ENCODE measurements at regions not wholly inside any gene's neighbourhood (a gene's known extent, or its start where the extent isn't known, plus 50 kb on each side); places are given as distances from the start of the nearest gene placed in this dataset.

DNA sequence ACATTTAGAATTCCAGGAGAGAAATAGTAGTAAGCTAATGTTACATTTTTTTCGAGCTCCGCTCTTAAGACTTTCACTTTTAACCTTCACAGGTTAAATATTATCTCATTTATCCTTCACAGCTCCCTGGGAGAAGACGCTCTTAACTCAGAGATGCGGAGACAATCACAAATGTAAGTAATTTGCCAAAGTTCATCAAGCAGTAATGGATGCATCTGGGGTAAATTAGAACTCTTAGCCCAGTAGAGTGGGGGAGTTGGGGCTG is 168.5 kb downstream of the SPP2 start:
- H3K4me3 ChIP-seq = no peak overlapping the region
- no peaks in the 10 kb centered on the region for H3K27me3 ChIP-seq
- ATAC-seq (no peak), DNase-seq (no peak)
- TF ChIP-seq POLR2A (IDR thresholded peaks at IDR 0.05) = no peak
- TF ChIP-seq CTCF (IDR thresholded peaks at IDR 0.05) = no peak
- H3K27ac ChIP-seq = no peak overlapping the region
- H3K4me1 ChIP-seq = no peaks in the 10 kb centered on the region
- intact Hi-C loops (cut with DNase I) = no loop called here
- 89 to 90% methylated on average over 4 of the region's 4 CpGs for WGBS, 2 donors
- H3K36me3 ChIP-seq (replicated peaks in 1 of 2; ENCODE audit: insufficient read depth in 1 of 2, low read depth in 2 of 2) = no peaks in the 10 kb centered on the region
- no peaks in the 10 kb centered on the region for H3K9me3 ChIP-seq

DNA sequence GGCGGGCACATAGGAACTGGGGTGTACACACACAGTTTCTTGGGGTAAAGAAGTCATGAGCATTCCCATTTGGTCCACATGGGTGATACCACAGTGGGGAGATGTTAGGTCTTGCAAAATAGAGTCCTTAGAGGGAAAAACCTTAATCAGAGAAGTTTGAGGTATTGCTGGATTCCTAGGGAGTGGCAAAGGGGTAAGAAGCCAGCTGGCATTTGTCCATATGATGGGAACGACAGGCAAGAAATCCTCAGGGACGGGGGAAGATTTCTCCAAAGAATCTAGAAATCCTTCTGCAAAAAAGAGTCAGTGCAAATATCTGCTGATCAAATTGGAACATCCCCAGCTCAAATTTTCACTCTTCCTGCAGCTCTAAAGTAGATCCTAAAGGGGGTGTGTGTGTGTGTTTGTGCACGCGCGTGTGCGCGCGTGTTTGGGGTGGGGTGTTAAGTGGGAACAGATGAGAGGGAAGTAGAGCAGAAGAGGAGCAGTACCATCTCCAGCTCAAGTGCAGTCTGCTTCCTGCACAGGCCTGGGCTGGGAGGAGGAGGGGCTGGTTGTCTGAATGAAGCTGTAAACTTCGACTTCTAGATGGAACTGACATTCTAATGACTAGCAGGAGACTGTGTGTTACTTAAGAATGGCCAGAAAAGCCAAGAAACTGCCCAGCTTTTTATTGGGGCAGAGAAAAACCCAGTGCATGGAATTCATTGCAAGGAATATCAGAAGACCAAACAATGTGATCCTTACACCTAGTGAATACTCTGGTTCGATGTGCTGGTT is 168.0 kb downstream of the SPP2 start:
- ATAC-seq (no peak), DNase-seq (no peak)
- Histone ChIP-seq H3K4me3 (no peak overlapping the region), H3K27me3 (no peaks in the 10 kb centered on the region), H3K36me3 (replicated peaks in 1 of 2; ENCODE audit: insufficient read depth in 1 of 2, low read depth in 2 of 2) (no peaks in the 10 kb centered on the region), H3K9me3 (no peaks in the 10 kb centered on the region), H3K4me1 (no peaks in the 10 kb centered on the region), H3K27ac (no peak overlapping the region)
- no peak for TF ChIP-seq CTCF (IDR thresholded peaks at IDR 0.05)
- TF ChIP-seq POLR2A (IDR thresholded peaks at IDR 0.05) = no peak
- intact Hi-C loops (cut with DNase I) = no loop called here
- WGBS, 2 donors = 67 to 72% methylated on average over 11 of the region's 11 CpGs

GRCh38 chr2:234212534-234212933 is 162.0 kb downstream of the SPP2 start:
- DNase-seq = no peak
- Histone ChIP-seq H3K4me1 (peaks cover 10% of the 10 kb centered on the region), H3K9me3 (no peaks in the 10 kb centered on the region), H3K27me3 (no peaks in the 10 kb centered on the region), H3K27ac (no peak overlapping the region), H3K4me3 (no peak overlapping the region), H3K36me3 (replicated peaks in 1 of 2; ENCODE audit: insufficient read depth in 1 of 2, low read depth in 2 of 2) (no peaks in the 10 kb centered on the region)
- no peak for ATAC-seq
- intact Hi-C loops (cut with DNase I) = no loop called here
- WGBS, 2 donors = 85 to 94% methylated on average over 4 to 8 of the region's 8 CpGs
- TF ChIP-seq POLR2A (IDR thresholded peaks at IDR 0.05) (no peak), CTCF (IDR thresholded peaks at IDR 0.05) (no peak)

GRCh38 chr2:234211797-234212196 is 161.3 kb downstream of the SPP2 start:
- H3K4me1 ChIP-seq = peaks cover 10% of the 10 kb centered on the region
- no peak overlapping the region for H3K4me3 ChIP-seq
- no peak for TF ChIP-seq CTCF (IDR thresholded peaks at IDR 0.05)
- TF ChIP-seq POLR2A (IDR thresholded peaks at IDR 0.05) = no peak
- no peak overlapping the region for H3K27ac ChIP-seq
- WGBS, 2 donors = 24 to 31% methylated on average over 4 of the region's 4 CpGs
- DNase-seq (no peak), ATAC-seq (no peak)
- intact Hi-C loops (cut with DNase I) = no loop called here
- H3K27me3 ChIP-seq = no peaks in the 10 kb centered on the region
- H3K36me3 ChIP-seq (replicated peaks in 1 of 2; ENCODE audit: insufficient read depth in 1 of 2, low read depth in 2 of 2) = no peaks in the 10 kb centered on the region
- H3K9me3 ChIP-seq = no peaks in the 10 kb centered on the region

DNA sequence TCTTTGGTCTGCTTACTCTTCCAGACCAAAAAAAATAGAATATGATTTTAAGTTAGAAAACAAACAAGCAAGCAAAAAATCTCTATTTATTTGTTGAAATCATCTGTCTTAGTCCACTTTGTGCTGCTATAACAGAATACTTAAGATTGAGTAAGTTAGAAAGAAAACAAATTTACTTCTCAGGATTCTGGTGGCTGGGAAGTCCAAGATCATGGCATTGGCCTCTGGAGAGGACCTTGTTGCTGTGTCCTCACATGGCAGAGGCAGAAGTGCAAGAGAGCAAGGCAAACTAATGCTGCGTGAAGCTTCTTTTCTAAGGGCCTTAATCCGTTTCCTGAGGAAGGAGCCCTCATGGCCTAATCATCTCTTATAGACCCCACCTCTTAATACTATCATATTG is 156.2 kb downstream of the SPP2 start:
- intact Hi-C loops (cut with DNase I) = no loop called here

More for the DNA sequence above, 156.2 kb downstream of the SPP2 start:
- 94 to 100% methylated on average over 2 of the region's 2 CpGs for WGBS, 2 donors
- Histone ChIP-seq H3K9me3 (no peaks in the 10 kb centered on the region), H3K36me3 (replicated peaks in 1 of 2; ENCODE audit: insufficient read depth in 1 of 2, low read depth in 2 of 2) (no peaks in the 10 kb centered on the region), H3K4me3 (no peak overlapping the region), H3K27ac (no peak overlapping the region), H3K4me1 (peaks cover 14% of the 10 kb centered on the region), H3K27me3 (no peaks in the 10 kb centered on the region)
- ATAC-seq (no peak), DNase-seq (no peak)
- no peak for TF ChIP-seq CTCF (IDR thresholded peaks at IDR 0.05)
- TF ChIP-seq POLR2A (IDR thresholded peaks at IDR 0.05) = no peak

Data from body of pancreas (tissue), 4 donors.